Activated CD4-positive, alpha-beta T cell treated with anti-CD3 and anti-CD28 coated beads for 48 hours (primary cell): ENCODE measurements at regions not wholly inside any gene's neighbourhood (a gene's known extent, or its start where the extent isn't known, plus 50 kb on each side); places are given as distances from the start of the nearest gene placed in this dataset.

Experiments
- DNase-seq: peaks from one replicate; pipeline ENCODE4 v3.0.0-alpha.2; 2020

GRCh38 chr20:51917886-51918535, 115.7 kb upstream of the SALL4 start:
- DNase-seq: no peak

DNA sequence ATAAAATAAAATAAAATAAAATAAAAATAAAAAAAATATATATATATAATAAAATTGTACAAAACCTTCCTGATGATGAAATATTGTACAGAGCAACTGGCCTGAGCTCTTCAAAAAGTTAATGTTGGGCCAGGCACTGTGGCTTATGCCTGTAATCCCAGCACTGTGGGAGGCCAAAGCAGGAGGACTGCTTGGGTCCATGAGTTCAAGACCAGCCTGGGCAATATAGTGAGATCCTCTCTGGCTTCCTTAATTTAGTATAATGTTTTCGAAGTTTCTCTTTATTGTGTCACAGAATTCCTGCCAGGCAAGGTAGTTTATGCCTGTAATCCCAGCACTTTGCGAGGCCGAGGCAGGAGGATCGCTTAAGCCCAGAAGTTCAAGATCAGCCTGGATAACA, 113.9 kb upstream of the SALL4 start:
- DNase-seq: no peak

GRCh38 chr20:51914758-51915157, 112.4 kb upstream of the SALL4 start:
- DNase-seq: no peak

DNA sequence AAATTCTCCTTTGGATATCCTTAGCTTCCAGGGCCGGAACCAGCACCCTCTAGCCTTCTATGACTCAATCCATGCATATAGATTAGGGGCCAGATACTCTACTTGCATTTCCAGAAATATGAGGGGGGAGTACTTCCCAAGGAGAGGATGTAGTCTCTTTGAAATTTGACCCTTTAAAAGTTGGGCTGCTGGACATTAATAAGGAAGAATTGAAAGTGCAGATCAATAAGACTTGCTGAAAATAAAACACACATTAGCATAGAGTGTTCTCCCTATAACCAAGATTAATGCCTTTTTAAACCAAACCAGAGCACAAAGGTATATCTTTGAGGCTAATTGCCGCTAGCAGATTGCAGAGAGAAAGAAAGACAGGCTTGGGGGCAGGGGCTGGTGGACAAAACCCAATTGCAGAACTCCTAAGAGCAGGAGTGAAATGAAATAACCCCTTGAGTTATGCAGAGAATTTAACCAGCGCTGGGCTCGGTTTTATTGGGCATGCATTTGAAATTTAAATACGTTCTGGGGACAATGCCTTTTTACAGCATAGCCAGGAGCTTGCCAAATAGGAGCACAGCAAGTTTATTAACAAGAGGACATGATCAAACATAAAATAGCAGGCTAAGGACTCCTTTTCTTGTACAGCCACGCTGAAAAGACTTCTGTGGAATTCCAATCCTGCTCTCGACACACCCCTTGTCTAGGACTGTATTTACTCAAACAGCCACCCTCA, 108.2 kb upstream of the SALL4 start:
- no peak for DNase-seq

- no peak for DNase-seq
Measured at GRCh38 chr20:51906679-51907078, 104.4 kb upstream of the SALL4 start.

GRCh38 chr20:51906049-51906448, 103.7 kb upstream of the SALL4 start:
- DNase-seq: no peak

- DNase-seq: no peak
Measured at GRCh38 chr20:51902933-51903332, 100.6 kb upstream of the SALL4 start.

GRCh38 chr20:51900443-51900842, 98.1 kb upstream of the SALL4 start:
- DNase-seq: no peak

DNA sequence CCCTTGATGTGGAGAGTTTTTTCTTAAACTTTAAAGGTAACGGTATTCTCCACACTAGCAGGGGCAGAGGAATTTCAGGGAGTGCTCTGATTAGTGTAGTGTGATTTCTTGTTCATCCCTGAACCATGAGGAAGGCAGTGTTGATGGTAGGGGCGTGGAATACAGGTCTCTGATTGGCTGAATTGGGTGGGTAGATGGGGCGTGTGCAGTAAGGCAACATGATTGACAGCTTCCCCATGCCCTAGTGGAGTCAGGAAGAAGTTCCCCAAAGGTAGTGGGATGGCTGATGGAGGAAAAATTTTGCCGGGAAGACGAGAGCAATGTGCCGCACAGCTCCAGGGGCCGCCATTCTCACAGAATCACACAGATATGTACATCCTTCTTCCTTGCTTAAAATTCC, 97.4 kb upstream of the SALL4 start:
- DNase-seq: no peak

- DNase-seq: no peak
Measured at GRCh38 chr20:51898788-51899187, 96.5 kb upstream of the SALL4 start.

DNA sequence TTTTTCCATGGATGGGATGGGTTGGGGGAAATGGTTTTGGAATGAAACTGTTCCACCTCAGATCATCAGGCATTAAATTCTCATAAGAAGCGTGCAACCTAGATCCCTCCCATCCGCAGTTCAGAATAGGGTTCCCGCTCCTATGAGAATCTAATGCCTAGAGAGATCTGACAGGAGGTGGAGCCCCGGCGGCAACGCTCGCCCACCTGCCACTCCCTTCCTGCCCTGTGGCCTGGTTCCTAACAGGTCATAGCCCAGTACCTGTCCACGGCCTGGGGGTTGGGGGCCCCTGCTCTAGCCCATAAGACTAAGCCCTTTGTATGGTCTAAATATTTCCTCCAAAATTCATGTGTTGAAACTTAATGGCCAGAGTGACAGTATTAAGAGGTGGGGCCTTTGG, 92.3 kb upstream of the SALL4 start:
- DNase-seq: no peak

DNA sequence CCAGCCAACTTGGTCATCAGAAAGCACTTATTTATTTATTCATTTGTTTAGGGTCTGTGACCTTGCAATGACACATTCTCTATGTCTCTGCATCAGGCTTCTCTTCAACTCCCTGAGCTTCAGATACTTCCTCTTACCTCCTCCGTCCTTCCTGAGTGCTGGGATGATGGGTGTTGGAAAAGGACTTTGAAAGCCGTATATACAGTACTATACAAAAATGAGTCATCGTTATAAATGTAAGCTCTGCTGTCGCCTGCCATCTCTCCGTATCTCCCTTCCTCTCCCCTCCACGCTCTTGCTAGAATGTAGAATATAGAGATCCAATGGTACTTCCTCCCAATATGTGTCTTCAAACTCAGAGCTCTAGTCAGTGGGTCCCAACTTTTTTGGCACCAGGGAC, 91.9 kb upstream of the SALL4 start:
- no peak for DNase-seq

DNA sequence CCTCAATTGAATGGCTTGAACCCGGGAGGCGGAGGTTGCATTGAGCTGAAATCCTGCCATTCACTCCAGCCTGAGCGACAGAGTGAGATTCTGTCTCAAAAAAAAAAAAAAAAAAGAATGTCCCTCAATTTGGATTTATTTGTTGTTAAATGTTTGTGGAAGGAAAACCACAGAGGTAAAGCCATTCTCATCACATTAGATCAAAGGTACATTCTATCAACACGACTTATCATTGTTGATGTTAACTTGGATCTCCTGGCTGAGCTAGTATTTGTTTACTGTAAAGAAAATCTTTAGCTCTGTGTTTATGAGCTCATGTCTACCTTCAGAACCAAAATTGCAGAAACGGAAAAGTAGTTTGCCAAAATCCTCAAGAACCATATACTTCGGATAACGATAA, 91.4 kb upstream of the SALL4 start:
- DNase-seq: no peak

GRCh38 chr20:51890003-51890402, 87.7 kb upstream of the SALL4 start:
- no peak for DNase-seq

- no peak for DNase-seq
Measured at GRCh38 chr20:51889466-51889865, 87.1 kb upstream of the SALL4 start.

- no peak for DNase-seq
Measured at GRCh38 chr20:51888291-51888690, 86.0 kb upstream of the SALL4 start.

- DNase-seq: no peak
Measured at GRCh38 chr20:51886891-51887608, 84.7 kb upstream of the SALL4 start.

DNA sequence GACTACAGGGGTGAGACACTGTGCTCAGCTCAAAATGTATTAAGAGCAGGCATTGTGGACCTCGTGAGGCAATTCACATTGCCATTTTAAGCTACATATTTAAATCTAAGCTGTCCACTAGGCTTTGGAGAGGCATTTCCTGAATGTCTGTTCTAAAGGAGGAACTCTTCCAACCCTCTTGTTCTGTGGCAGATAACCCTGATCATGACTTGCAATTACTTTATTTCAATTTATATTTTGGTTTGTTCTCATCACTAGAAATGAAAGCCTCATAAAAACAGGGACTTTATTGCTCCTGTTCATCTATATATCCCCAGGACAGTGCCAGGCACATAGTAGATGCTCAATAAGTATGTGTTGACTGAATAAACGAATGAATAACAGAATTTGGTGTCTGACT, 84.0 kb upstream of the SALL4 start:
- DNase-seq: no peak

- DNase-seq: no peak
Measured at GRCh38 chr20:51884561-51884960, 82.2 kb upstream of the SALL4 start.

DNA sequence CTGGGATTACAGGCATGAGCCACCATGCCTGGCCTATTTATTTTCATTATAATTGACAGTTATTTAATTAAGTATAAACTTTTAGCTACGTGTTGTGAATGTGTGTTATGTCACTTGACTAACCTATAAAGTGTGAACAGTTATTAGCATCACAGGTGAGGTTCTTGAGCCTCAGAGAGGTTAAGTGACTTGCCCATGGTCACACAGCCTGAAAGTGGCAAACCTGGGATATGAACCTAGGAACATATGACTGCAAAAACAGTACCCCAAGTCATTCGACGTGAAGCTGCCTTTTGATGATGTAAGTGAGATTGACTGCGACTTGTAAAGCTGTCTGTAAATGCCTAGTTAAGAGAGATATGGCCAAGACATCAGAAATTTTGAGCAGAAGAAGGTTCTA, 77.9 kb upstream of the SALL4 start:
- no peak for DNase-seq

DNA sequence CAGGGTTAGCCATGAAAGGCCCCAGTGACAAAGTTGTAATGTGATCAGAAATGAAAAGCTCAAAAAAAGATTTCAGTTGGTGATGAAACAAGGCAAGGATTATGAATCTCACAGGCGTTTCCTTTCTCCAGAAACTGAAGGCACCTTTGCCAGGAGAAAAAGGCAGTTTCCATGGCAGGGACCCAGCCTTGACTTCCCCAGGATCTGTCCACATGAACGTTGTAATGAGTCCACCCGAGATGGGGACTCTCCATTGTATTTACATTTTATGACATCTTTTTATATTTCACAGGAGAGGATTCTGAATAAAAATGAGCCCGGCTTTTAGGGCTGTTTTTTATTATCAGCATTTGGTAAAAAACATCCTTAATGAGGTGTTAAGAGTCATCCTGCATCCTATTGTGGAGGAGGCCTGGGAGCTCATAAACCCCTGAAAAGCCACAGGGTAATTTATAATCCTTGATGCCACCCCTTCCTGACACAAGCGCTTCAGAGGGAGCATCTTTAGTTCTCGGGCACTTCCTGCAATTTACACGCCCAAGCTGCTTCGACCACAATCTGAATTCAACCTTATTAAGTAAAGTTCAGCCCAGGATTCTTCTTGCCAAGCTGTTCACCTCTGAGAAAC, 74.1 kb upstream of the SALL4 start:
- DNase-seq: no peak

DNA sequence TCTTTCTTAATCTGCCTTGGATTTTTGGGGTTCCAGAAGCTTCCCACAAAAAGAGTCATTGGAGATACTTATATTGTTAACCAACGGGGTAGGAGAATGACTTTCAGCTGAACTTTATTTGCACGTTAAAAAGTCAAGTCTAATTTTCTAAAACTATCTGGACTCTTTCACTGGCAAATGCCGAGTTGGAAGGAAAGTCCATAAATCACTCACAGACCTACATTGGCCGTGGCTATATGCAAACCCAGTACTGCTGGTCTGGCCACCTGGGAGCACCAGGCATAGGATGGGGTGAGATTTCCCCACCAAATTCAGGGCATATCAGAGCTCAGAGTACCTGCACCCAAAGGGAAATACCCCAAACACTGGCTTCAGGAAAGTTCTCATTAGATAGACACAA, 71.3 kb upstream of the SALL4 start:
- no peak for DNase-seq

DNA sequence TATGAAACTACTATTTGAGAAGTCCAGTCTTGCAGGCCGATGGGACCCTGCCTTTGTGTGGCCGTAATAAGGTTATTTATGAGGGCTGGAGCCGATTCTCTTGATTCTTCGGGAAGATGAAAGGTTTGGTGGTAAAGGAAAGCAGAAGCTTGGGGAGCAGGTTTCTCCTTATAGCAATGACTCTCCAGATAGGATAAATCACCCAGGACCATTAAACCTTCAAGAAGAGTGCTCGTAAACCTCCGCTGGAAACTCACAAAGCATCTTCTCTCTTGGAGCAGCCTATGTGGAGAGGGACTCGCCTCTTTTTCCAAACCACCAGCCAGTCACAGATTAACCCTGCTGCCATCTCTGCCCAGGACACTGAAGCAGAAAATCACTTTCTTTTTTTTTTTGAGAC, 69.6 kb upstream of the SALL4 start:
- DNase-seq: no peak

- no peak for DNase-seq
Measured at GRCh38 chr20:51869002-51869401, 66.7 kb upstream of the SALL4 start.
